ENCODE measurements at regions not wholly inside any gene's neighbourhood (a gene's known extent, or its start where the extent isn't known, plus 50 kb on each side); places are given as distances from the start of the nearest gene placed in this dataset.
"Not testable (repeated sequence)": the region's sequence is repeated elsewhere in the genome, so short reads cannot be mapped to it uniquely, and the experiment has no call there.

GRCh38 chr10:118969014-118969413, 60.5 kb upstream of the NANOS1 start:
- DNase-seq = no peak

GRCh38 chr10:118970770-118971169, 58.7 kb upstream of the NANOS1 start:
- no peak for DNase-seq

GRCh38 chr10:118971187-118971586, 58.3 kb upstream of the NANOS1 start:
- DNase-seq = no peak

GRCh38 chr10:118971876-118972275, 57.6 kb upstream of the NANOS1 start:
- DNase-seq = no peak

GRCh38 chr10:118973744-118974143, 55.8 kb upstream of the NANOS1 start:
- DNase-seq = no peak

- DNase-seq = no peak
These were observed 54.6 kb upstream of the NANOS1 start for GRCh38 chr10:118974951-118975350.

- DNase-seq = not testable (repeated sequence)
These were observed 53.3 kb upstream of the NANOS1 start for GRCh38 chr10:118976219-118976618.

GRCh38 chr10:118977022-118977599, 52.4 kb upstream of the NANOS1 start:
- DNase-seq = no peak

DNA sequence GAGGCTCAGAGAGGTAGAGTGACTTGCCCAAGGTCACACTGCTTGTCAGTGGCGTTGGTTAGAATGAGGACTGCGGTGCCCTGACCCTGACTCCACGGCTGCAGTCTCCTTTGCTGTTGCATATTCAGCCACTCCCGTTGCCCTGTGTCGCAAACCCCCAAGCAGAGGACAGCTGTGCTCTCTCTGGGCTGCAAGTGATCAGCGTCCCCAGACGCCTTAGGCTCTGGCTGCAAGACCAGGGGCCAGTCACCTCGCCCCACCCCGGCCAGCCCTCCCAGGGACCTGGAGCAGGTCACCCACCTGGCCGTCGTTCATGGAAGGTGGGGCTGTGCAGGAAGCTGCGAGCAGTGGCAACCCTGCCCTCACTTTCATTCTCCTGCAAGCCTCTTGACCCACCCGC, 51.7 kb upstream of the NANOS1 start:
- no peak for DNase-seq

- no peak for DNase-seq
These were observed 51.1 kb upstream of the NANOS1 start for GRCh38 chr10:118978316-118978997.

- DNase-seq = no peak
These were observed 50.5 kb upstream of the NANOS1 start for GRCh38 chr10:118978998-118979350.

- DNase-seq = no peak
These were observed 49.9 kb upstream of the NANOS1 start for GRCh38 chr10:118979661-118980060.
